GM06990 (cell line): ENCODE measurements at regions not wholly inside any gene's neighbourhood (a gene's known extent, or its start where the extent isn't known, plus 50 kb on each side); places are given as distances from the start of the nearest gene placed in this dataset.

ENCODE experiments used
- DNase-seq: peaks from one replicate; pipeline ENCODE4 v3.0.0-alpha.2; 2011; ENCODE audit not compliant: insufficient read length; ENCODE audit errors: extremely low read depth
- H3K27me3 ChIP-seq: replicated peaks from 2 replicates; pipeline ENCODE4 v1.6.0; 2011; ENCODE audit warnings: low read length; ENCODE audit not compliant: control insufficient read depth, insufficient read depth
- H3K36me3 ChIP-seq: 2 replicates; pipeline ENCODE4 v1.5.1; 2011; ENCODE audit warnings: low read length; ENCODE audit not compliant: control insufficient read depth, insufficient read depth
- H3K4me3 ChIP-seq: replicated peaks from 2 replicates; pipeline ENCODE4 v1.5.1; 2011; ENCODE audit warnings: low read depth, mild to moderate bottlenecking, control low read depth, low read length
- CTCF ChIP-seq: IDR thresholded peaks from 2 replicates; pipeline ENCODE4 v1.5.1; 2011; ENCODE audit warnings: low read length, control low read depth, mild to moderate bottlenecking, inconsistent platforms; ENCODE audit not compliant: insufficient read depth, poor library complexity, severe bottlenecking

GRCh38 chr6:22755605-22756004 is 186.2 kb downstream of the HDGFL1 start:
- H3K27me3 ChIP-seq = no peaks in the 10 kb centered on the region
- no peak for DNase-seq
- no peak for TF ChIP-seq CTCF
- H3K4me3 ChIP-seq = no peak overlapping the region
- no peaks in the 10 kb centered on the region for H3K36me3 ChIP-seq

- DNase-seq = no peak
- no peaks in the 10 kb centered on the region for H3K27me3 ChIP-seq
- no peaks in the 10 kb centered on the region for H3K36me3 ChIP-seq
- H3K4me3 ChIP-seq = no peak overlapping the region
- no peak for TF ChIP-seq CTCF
Measured at GRCh38 chr6:22756365-22756764, 187.0 kb downstream of the HDGFL1 start.

- no peaks in the 10 kb centered on the region for H3K36me3 ChIP-seq
- TF ChIP-seq CTCF = no peak
- no peaks in the 10 kb centered on the region for H3K27me3 ChIP-seq
- no peak for DNase-seq
- no peak overlapping the region for H3K4me3 ChIP-seq
Measured at GRCh38 chr6:22764496-22764895, 195.1 kb downstream of the HDGFL1 start.

GRCh38 chr6:22765015-22765414 is 195.6 kb downstream of the HDGFL1 start:
- no peaks in the 10 kb centered on the region for H3K27me3 ChIP-seq
- no peak for TF ChIP-seq CTCF
- H3K4me3 ChIP-seq = no peak overlapping the region
- H3K36me3 ChIP-seq = no peaks in the 10 kb centered on the region
- no peak for DNase-seq

- TF ChIP-seq CTCF = no peak
- H3K36me3 ChIP-seq = no peaks in the 10 kb centered on the region
- DNase-seq = peak; percentile 9
- H3K27me3 ChIP-seq = no peaks in the 10 kb centered on the region
- no peak overlapping the region for H3K4me3 ChIP-seq
Measured at GRCh38 chr6:22766979-22767378, 197.6 kb downstream of the HDGFL1 start.

DNA sequence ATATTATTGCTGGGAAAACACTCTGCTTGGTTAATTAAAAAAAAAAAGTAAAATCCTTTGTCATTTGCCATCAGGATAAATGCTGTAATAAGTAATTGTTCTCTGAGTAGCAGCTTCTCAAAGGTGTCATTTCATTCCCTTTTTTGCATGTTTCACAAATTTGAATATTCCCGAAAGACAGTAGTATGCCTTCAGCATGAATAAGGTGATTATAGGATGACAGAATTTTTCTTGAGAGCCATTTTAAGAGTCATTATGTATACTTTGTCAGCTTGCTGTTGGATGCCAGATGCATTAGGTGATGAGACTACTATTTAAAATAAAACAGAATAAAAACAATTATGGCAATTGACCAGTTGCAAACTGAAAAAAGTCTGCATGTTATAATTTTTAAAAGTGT is 200.7 kb downstream of the HDGFL1 start:
- Histone ChIP-seq H3K4me3 (no peak overlapping the region), H3K36me3 (no peaks in the 10 kb centered on the region), H3K27me3 (no peaks in the 10 kb centered on the region)
- no peak for TF ChIP-seq CTCF
- DNase-seq = no peak
